ENCODE measurements at regions not wholly inside any gene's neighbourhood (a gene's known extent, or its start where the extent isn't known, plus 50 kb on each side); places are given as distances from the start of the nearest gene placed in this dataset.

GRCh38 chr4:106629268-106629625 is 260.7 kb upstream of the GIMD1 start:
- no peak for TF ChIP-seq CTCF (IDR thresholded peaks at IDR 0.05; ENCODE audit: low read length)
- TF ChIP-seq EZH2phosphoT487 (IDR thresholded peaks at IDR 0.05; ENCODE audit: low read length): no peak
- TF ChIP-seq EZH2 (optimal IDR thresholded peaks at IDR 0.05; ENCODE audit: low read depth, low read length): no peak

Data from MM.1S (cell line).